ENCODE measurements at regions not wholly inside any gene's neighbourhood (a gene's known extent, or its start where the extent isn't known, plus 50 kb on each side); places are given as distances from the start of the nearest gene placed in this dataset.

DNA sequence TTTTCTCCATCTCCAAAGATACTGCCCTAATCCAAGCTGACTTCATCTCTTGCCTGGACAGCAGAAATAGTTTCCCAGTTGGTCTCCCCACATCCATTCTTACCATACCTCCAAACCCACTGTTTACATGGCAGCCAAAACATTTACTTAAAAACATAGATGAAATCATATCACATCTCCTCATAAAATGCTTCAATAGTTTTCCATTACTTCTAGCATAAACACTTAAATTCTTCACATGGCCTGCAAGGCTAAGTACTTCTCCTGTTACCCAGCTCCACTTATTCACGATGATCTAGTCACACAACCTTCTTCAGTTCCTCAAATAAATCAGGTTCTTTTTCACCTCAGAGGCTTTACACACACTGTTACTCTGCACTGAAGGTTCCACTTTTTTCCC, 185.8 kb upstream of the ACVR2A start:
- no peaks in the 10 kb centered on the region for H3K27me3 ChIP-seq
- DNase-seq: no peak
- H3K36me3 ChIP-seq: no peaks in the 10 kb centered on the region
- no peaks in the 10 kb centered on the region for H3K9me3 ChIP-seq
- TF ChIP-seq, protein P1, sequence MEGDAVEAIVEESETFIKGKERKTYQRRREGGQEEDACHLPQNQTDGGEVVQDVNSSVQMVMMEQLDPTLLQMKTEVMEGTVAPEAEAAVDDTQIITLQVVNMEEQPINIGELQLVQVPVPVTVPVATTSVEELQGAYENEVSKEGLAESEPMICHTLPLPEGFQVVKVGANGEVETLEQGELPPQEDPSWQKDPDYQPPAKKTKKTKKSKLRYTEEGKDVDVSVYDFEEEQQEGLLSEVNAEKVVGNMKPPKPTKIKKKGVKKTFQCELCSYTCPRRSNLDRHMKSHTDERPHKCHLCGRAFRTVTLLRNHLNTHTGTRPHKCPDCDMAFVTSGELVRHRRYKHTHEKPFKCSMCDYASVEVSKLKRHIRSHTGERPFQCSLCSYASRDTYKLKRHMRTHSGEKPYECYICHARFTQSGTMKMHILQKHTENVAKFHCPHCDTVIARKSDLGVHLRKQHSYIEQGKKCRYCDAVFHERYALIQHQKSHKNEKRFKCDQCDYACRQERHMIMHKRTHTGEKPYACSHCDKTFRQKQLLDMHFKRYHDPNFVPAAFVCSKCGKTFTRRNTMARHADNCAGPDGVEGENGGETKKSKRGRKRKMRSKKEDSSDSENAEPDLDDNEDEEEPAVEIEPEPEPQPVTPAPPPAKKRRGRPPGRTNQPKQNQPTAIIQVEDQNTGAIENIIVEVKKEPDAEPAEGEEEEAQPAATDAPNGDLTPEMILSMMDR (IDR thresholded peaks at IDR 0.05): no peak
- TF ChIP-seq POLR2A (IDR thresholded peaks at IDR 0.05): no peak
- H3K4me3 ChIP-seq: no peak overlapping the region
- no peaks in the 10 kb centered on the region for H3K4me1 ChIP-seq
- no peak overlapping the region for H3K27ac ChIP-seq
- intact Hi-C loops (cut with DNase I; ENCODE audit: low total_unique reads): no loop called here

DNA sequence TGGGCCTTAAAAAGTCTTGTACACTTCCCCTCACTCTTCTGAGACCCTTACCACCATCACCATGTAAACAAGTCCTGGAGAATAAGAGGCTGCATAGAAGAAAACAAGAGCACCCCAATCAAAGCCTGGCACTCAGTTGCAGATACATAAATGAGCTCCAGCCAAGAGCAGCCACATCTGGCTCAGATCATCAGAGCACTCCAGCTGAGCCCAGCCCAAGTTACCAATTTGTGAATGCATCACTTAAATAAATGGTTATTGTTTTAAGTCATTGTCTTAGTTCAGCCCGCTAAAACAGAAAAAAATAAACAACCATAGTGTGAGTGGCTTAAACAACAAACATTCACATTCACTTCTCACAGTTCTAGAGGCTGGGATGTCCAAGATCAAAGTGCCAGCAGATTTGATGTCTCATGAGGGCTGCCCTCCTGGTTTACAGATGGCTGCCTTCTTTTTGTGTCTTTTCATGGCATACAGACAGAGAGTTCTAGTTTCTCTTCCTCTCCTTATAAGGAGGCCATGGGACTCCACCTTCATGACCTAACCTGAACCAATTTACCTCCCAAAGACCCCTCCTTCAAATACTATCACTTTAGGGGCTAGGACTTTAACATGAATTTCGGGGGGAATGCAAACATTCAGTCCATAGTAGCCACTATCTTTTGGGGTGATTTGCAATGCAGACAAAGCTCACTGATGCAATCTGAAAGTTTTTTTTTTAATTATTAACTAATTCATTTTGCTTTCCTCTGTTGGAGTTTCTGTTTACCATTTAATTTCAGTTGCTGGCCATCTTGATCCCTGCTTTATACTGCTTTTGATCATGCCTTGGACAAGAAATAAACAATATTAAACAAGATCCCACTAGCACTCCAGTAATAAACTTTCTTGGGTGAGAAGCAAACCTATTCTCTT, 187.5 kb upstream of the ACVR2A start:
- Histone ChIP-seq H3K9me3 (no peaks in the 10 kb centered on the region), H3K27me3 (no peaks in the 10 kb centered on the region), H3K4me3 (no peak overlapping the region), H3K4me1 (no peaks in the 10 kb centered on the region), H3K36me3 (no peaks in the 10 kb centered on the region), H3K27ac (no peak overlapping the region)
- intact Hi-C loops (cut with DNase I; ENCODE audit: low total_unique reads): no loop called here
- DNase-seq: no peak
- no peak for TF ChIP-seq POLR2A (IDR thresholded peaks at IDR 0.05)
- TF ChIP-seq, protein P1 (IDR thresholded peaks at IDR 0.05): no peak

DNA sequence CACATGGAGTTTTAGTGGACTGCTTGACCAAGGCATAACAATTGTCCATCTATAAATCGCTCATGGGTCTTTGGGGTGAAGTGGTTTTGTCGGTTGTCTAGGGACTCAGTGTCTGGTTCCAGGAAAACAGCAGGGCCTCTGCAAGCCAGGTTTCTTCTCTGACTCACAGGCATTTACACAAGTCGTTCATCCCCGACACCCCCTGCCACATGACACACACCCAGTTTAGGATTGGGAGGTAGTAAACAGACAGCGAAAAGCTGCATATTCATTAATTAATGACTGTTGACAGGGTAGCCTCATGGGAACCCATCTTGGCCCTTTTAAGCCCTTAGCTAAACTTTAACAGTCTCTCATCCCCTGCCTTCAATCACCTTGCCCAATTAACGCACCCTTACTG, 194.8 kb upstream of the ACVR2A start:
- no peaks in the 10 kb centered on the region for H3K4me1 ChIP-seq
- no peaks in the 10 kb centered on the region for H3K9me3 ChIP-seq
- H3K27me3 ChIP-seq: no peaks in the 10 kb centered on the region
- no peak overlapping the region for H3K27ac ChIP-seq
- no peak overlapping the region for H3K4me3 ChIP-seq
- DNase-seq: no peak
- TF ChIP-seq, protein P1 (IDR thresholded peaks at IDR 0.05): no peak
- TF ChIP-seq POLR2A (IDR thresholded peaks at IDR 0.05): no peak
- intact Hi-C loops (cut with DNase I; ENCODE audit: low total_unique reads): loop anchor here (10.0 kb wide), 1 partner anchor 605 kb away; no protein-coding TSS in a partner anchor
- H3K36me3 ChIP-seq: no peaks in the 10 kb centered on the region

DNA sequence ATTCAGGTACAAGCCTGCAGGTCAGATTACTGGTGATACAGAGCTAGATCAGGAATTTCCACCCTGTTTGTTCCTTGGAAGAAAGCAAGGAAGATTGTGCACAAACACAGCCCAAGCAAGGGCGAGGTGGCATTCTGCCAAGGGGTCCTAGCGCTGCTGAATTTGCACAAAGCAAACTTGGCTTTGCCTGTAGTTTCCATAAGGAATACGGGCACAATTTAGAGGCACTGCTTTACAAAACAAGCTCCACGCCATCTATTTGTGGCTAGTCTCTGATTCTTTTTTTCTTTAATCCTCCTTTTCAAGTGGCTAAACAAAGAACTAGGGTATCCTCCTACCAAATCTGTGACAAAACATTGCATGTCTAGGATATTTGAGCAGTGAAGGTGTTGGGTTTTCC, 195.5 kb upstream of the ACVR2A start:
- H3K36me3 ChIP-seq: no peaks in the 10 kb centered on the region
- intact Hi-C loops (cut with DNase I; ENCODE audit: low total_unique reads): loop anchor here (10.0 kb wide), 1 partner anchor 604 kb away; no protein-coding TSS in a partner anchor
- DNase-seq: no peak
- no peak overlapping the region for H3K4me3 ChIP-seq
- H3K27me3 ChIP-seq: no peaks in the 10 kb centered on the region
- no peaks in the 10 kb centered on the region for H3K4me1 ChIP-seq
- TF ChIP-seq POLR2A (IDR thresholded peaks at IDR 0.05): no peak
- TF ChIP-seq, protein P1 (IDR thresholded peaks at IDR 0.05): no peak
- no peak overlapping the region for H3K27ac ChIP-seq
- H3K9me3 ChIP-seq: no peaks in the 10 kb centered on the region

DNA sequence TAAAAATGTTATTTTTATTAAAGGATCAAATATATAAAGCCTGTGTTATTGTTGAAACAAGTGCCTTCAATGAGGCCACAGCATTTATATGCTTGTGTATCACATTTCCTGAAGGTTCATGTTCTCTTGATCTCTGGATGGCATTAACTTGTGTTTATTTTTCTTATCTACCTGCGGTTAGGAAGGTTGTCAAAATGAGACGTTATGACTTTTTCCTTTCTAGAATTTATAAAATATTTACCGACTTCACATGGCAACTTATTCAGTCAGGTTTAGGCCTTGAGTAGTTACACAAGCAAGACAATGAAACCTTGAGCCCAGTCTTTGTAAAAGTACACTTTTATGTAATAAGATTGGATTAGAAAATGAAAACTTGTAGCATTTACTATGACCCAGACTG, 196.4 kb upstream of the ACVR2A start:
- Histone ChIP-seq H3K9me3 (no peaks in the 10 kb centered on the region), H3K4me1 (no peaks in the 10 kb centered on the region), H3K4me3 (no peak overlapping the region), H3K27ac (no peak overlapping the region), H3K27me3 (no peaks in the 10 kb centered on the region), H3K36me3 (no peaks in the 10 kb centered on the region)
- no peak for TF ChIP-seq POLR2A (IDR thresholded peaks at IDR 0.05)
- TF ChIP-seq, protein P1 (IDR thresholded peaks at IDR 0.05): no peak
- intact Hi-C loops (cut with DNase I; ENCODE audit: low total_unique reads): loop anchor here (10.0 kb wide), 1 partner anchor 604 kb away; no protein-coding TSS in a partner anchor
- DNase-seq: no peak

Data from uterus (tissue), 3 donors.